IPS-NIHi11 (cell line): ENCODE measurements at regions not wholly inside any gene's neighbourhood (a gene's known extent, or its start where the extent isn't known, plus 50 kb on each side); places are given as distances from the start of the nearest gene placed in this dataset.
"Not testable (repeated sequence)": the region's sequence is repeated elsewhere in the genome, so short reads cannot be mapped to it uniquely, and the experiment has no call there.

Experiments
- DNase-seq: peaks from one replicate; pipeline ENCODE4 v3.0.0; 2012; ENCODE audit warnings: mixed read lengths, low spot score

GRCh38 chr20:22851679-22852346 lies 183.3 kb upstream of the SSTR4 start:
- DNase-seq = not testable (repeated sequence)

- no peak for DNase-seq
These were observed 173.7 kb upstream of the SSTR4 start for GRCh38 chr20:22861231-22861980.

- DNase-seq = no peak
These were observed 173.1 kb upstream of the SSTR4 start for GRCh38 chr20:22861990-22862389.

GRCh38 chr20:22862671-22863230 lies 172.4 kb upstream of the SSTR4 start:
- DNase-seq = no peak

- DNase-seq = no peak
These were observed 171.3 kb upstream of the SSTR4 start for GRCh38 chr20:22863826-22864225.

GRCh38 chr20:22866812-22867341 lies 168.2 kb upstream of the SSTR4 start:
- no peak for DNase-seq

GRCh38 chr20:22878166-22878565 lies 156.9 kb upstream of the SSTR4 start:
- no peak for DNase-seq

GRCh38 chr20:22880277-22880676 lies 154.8 kb upstream of the SSTR4 start:
- DNase-seq = no peak

GRCh38 chr20:22887796-22888195 lies 147.3 kb upstream of the SSTR4 start:
- no peak for DNase-seq

GRCh38 chr20:22890594-22891300 lies 144.4 kb upstream of the SSTR4 start:
- DNase-seq = no peak

- DNase-seq = no peak
These were observed 133.9 kb upstream of the SSTR4 start for GRCh38 chr20:22901164-22901563.

- no peak for DNase-seq
These were observed 133.2 kb upstream of the SSTR4 start for GRCh38 chr20:22901921-22902320.

GRCh38 chr20:22904386-22904785 lies 130.7 kb upstream of the SSTR4 start:
- no peak for DNase-seq

GRCh38 chr20:22904905-22905304 lies 130.2 kb upstream of the SSTR4 start:
- DNase-seq = no peak

- DNase-seq = no peak
These were observed 129.5 kb upstream of the SSTR4 start for GRCh38 chr20:22905658-22906057.

GRCh38 chr20:22908437-22908836 lies 126.7 kb upstream of the SSTR4 start:
- peak; percentile 32 for DNase-seq

GRCh38 chr20:22908944-22909343 lies 126.2 kb upstream of the SSTR4 start:
- DNase-seq = no peak

GRCh38 chr20:22909436-22909835 lies 125.7 kb upstream of the SSTR4 start:
- DNase-seq = no peak

GRCh38 chr20:22910287-22910852 lies 124.7 kb upstream of the SSTR4 start:
- DNase-seq = no peak

GRCh38 chr20:22914291-22914690 lies 120.8 kb upstream of the SSTR4 start:
- no peak for DNase-seq

- no peak for DNase-seq
These were observed 119.6 kb upstream of the SSTR4 start for GRCh38 chr20:22915512-22915911.
